AG09309 (cell line): ENCODE measurements at regions not wholly inside any gene's neighbourhood (a gene's known extent, or its start where the extent isn't known, plus 50 kb on each side); places are given as distances from the start of the nearest gene placed in this dataset.

Source experiments
- DNase-seq: peaks from one replicate; pipeline ENCODE4 v3.0.0-alpha.2; 2010; ENCODE audit warnings: low read depth
- H3K4me3 ChIP-seq: 2 replicates; pipeline ENCODE4 v1.5.1; 2011; ENCODE audit warnings: mild to moderate bottlenecking, low read depth, low read length, moderate library complexity; ENCODE audit not compliant: control insufficient read depth
- TF ChIP-seq, protein P1 (sequence below): IDR thresholded peaks from 2 replicates; pipeline ENCODE4 v1.5.1; 2011; ENCODE audit warnings: mild to moderate bottlenecking, low read depth, low read length, inconsistent platforms; ENCODE audit not compliant: insufficient read depth, control insufficient read depth; ENCODE audit errors: missing control alignments

GRCh38 chr10:56298941-56299340, 62.1 kb downstream of the ZWINT start:
- H3K4me3 ChIP-seq: no peak overlapping the region
- DNase-seq: no peak
- TF ChIP-seq, protein P1, sequence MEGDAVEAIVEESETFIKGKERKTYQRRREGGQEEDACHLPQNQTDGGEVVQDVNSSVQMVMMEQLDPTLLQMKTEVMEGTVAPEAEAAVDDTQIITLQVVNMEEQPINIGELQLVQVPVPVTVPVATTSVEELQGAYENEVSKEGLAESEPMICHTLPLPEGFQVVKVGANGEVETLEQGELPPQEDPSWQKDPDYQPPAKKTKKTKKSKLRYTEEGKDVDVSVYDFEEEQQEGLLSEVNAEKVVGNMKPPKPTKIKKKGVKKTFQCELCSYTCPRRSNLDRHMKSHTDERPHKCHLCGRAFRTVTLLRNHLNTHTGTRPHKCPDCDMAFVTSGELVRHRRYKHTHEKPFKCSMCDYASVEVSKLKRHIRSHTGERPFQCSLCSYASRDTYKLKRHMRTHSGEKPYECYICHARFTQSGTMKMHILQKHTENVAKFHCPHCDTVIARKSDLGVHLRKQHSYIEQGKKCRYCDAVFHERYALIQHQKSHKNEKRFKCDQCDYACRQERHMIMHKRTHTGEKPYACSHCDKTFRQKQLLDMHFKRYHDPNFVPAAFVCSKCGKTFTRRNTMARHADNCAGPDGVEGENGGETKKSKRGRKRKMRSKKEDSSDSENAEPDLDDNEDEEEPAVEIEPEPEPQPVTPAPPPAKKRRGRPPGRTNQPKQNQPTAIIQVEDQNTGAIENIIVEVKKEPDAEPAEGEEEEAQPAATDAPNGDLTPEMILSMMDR: no peak

GRCh38 chr10:56296618-56297017, 64.4 kb downstream of the ZWINT start:
- TF ChIP-seq, protein P1: no peak
- no peak for DNase-seq
- H3K4me3 ChIP-seq: no peak overlapping the region

GRCh38 chr10:56288403-56288802, 72.7 kb downstream of the ZWINT start:
- no peak for DNase-seq
- TF ChIP-seq, protein P1: no peak

GRCh38 chr10:56286096-56286495, 75.0 kb downstream of the ZWINT start:
- TF ChIP-seq, protein P1: no peak
- no peak overlapping the region for H3K4me3 ChIP-seq
- DNase-seq: no peak

More at GRCh38 chr10:56288403-56288802, 72.7 kb downstream of the ZWINT start:
- H3K4me3 ChIP-seq: no peak overlapping the region

GRCh38 chr10:56279270-56279669, 81.8 kb downstream of the ZWINT start:
- TF ChIP-seq, protein P1: no peak
- no peak overlapping the region for H3K4me3 ChIP-seq
- no peak for DNase-seq

DNA sequence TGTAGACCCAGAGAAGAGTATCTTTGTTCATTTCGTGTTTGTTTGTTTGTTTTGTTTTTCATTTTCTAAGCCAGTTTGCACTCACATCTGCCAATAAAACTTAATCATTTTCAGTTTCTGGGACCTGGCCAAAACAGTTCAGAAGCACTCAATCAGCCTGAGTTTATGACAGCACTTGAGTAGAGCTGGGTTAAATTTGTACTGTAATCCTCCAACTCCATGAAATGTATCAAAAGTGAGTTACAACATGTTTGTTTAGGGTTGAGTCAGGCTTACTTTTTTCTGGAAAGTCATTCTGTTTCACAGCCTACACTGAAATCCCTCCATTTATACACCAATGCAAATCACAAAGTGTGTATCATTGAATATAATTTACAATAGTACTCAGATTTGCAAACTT, 91.9 kb downstream of the ZWINT start:
- DNase-seq: no peak
- no peak overlapping the region for H3K4me3 ChIP-seq
- TF ChIP-seq, protein P1: no peak

DNA sequence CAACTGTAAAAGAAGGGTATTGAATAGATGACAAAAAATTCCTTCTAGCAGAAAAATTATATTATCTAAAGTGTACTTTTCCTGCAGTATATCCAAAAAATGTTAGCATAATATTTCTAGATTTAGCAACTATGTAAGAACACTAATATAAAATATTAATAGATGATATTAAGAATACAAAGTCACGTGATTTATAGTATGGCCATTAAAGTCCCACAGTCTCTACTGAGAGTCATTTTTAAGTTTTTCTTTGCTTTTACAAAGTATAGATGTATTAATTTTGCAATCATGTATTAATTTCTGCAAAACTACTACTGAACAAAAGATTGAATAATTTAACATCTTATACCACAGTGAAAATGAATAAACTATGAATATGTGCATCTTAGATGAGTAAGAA, 94.9 kb downstream of the ZWINT start:
- no peak for DNase-seq
- TF ChIP-seq, protein P1: no peak

More for the DNA sequence above, 94.9 kb downstream of the ZWINT start:
- no peak overlapping the region for H3K4me3 ChIP-seq
